PC-9 (cell line): ENCODE measurements at regions not wholly inside any gene's neighbourhood (a gene's known extent, or its start where the extent isn't known, plus 50 kb on each side); places are given as distances from the start of the nearest gene placed in this dataset.

Experiments
- BruUV-seq: library from RNA; stranded (reverse); fragments of 400-500 nt; replicated peaks from 2 replicates; lab custom pipeline; 2021; lab: Mats Ljungman, UMichigan
- CTCF ChIA-PET: fragments of 300-600 bp; sonication (Branson Sonifier 250); formaldehyde crosslinking; loops from one replicate; lab custom pipeline; 2022; ENCODE audit warnings: antibody characterized with exemption; lab: Charles Lee
- POLR2A ChIA-PET: fragments of 300-600 bp; sonication (Branson Sonifier 250); formaldehyde crosslinking; loops from one replicate; lab custom pipeline; 2022; ENCODE audit warnings: antibody characterized with exemption; ENCODE audit not compliant: unreplicated experiment; lab: Charles Lee
- DNase-seq, 2 experiments: peaks; one replicate each; pipeline versions ENCODE4 v3.0.0 to v3.0.0-alpha.2; 2015 to 2022; ENCODE audit warnings: mixed read lengths in 1 of 2
- H2AFZ ChIP-seq: fragments of 200-600 bp; sonication (generic); 2 replicates; pipeline ENCODE4 v1.8.1; 2017; ENCODE audit warnings: antibody characterized with exemption
- H3F3A ChIP-seq: fragments of 200-600 bp; sonication (generic); 2 replicates; pipeline ENCODE4 v1.8.1; 2017; ENCODE audit warnings: antibody characterized with exemption, mild to moderate bottlenecking, low read depth; ENCODE audit not compliant: insufficient read depth
- H3K27ac ChIP-seq: fragments of 200-600 bp; sonication (generic); 2 replicates; pipeline ENCODE4 v1.6.1; 2016; ENCODE audit warnings: mixed run types
- H3K27me3 ChIP-seq: fragments of 200-600 bp; sonication (generic); 2 replicates; pipeline ENCODE4 v1.6.1; 2016; ENCODE audit warnings: low read depth, mixed run types; ENCODE audit not compliant: insufficient read depth
- H3K36me3 ChIP-seq: fragments of 200-600 bp; sonication (generic); 2 replicates; pipeline ENCODE4 v1.6.1; 2016; ENCODE audit warnings: low read depth, mixed run types
- H3K4me1 ChIP-seq: fragments of 200-600 bp; sonication (generic); replicated peaks from 2 replicates; pipeline ENCODE4 v1.6.1; 2016; ENCODE audit warnings: mixed run types; ENCODE audit not compliant: insufficient read depth
- H3K4me2 ChIP-seq: fragments of 200-600 bp; sonication (generic); 2 replicates; pipeline ENCODE4 v1.6.1; 2017; ENCODE audit warnings: mixed run types
- H3K4me3 ChIP-seq: fragments of 200-600 bp; sonication (generic); 2 replicates; pipeline ENCODE4 v1.6.1; 2016; ENCODE audit warnings: mixed run types
- H3K79me2 ChIP-seq: fragments of 200-600 bp; sonication (generic); 2 replicates; pipeline ENCODE4 v1.6.1; 2017; ENCODE audit warnings: low read depth, mixed run types
- H3K9me2 ChIP-seq: fragments of 200-600 bp; sonication (generic); 2 replicates; pipeline ENCODE4 v1.8.1; 2017; ENCODE audit warnings: mild to moderate bottlenecking; ENCODE audit not compliant: insufficient read depth
- H3K9me3 ChIP-seq: fragments of 200-600 bp; sonication (generic); 2 replicates; pipeline ENCODE4 v1.8.1; 2016; ENCODE audit warnings: low read depth; ENCODE audit not compliant: insufficient read depth
- H4K20me1 ChIP-seq: fragments of 200-600 bp; sonication (generic); 2 replicates; pipeline ENCODE4 v1.8.1; 2017; ENCODE audit not compliant: insufficient read depth
- EZH2 ChIP-seq: fragments of 200-600 bp; sonication (generic); IDR thresholded peaks from 2 replicates; pipeline ENCODE4 v1.8.0; 2017; ENCODE audit warnings: antibody characterized with exemption, low read depth
- intact Hi-C: fragments of 100-400 bp; cut with micrococcal nuclease; formaldehyde crosslinking; loops from one replicate; pipeline ENCODE4 v1.10.0; 2022; ENCODE audit not compliant: unreplicated experiment
- TF ChIP-seq, protein P1 (sequence below): fragments of 200-600 bp; sonication (generic); conservative IDR thresholded peaks from 2 replicates; pipeline ENCODE4 v1.6.1; 2017; ENCODE audit warnings: mixed run types, antibody characterized with exemption, mild to moderate bottlenecking, moderate library complexity

DNA sequence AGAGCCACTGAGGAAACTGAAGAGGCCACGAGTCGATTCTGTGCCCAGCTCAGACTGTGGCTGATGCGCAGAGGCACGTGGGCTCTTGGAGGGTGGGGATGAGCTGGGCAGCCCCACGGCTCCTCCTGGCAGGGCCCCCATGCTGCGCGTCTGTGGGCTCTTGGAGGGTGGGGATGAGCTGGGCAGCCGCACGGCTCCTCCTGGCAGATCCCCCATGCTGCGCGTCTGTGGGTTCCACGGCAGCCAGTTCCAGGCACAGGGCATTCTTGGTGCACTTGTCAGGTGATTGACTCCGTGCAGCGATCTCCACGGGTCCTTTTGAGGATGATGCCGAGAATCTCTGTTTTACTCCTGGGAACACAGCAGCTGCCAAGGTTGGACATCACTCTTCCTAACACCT lies 138.1 kb upstream of the ZNF236 start:
- Histone ChIP-seq H4K20me1 (no peaks in the 10 kb centered on the region), H3K9me2 (no peaks in the 10 kb centered on the region), H3K27me3 (peaks cover 12% of the 10 kb centered on the region), H3K79me2 (no peaks in the 10 kb centered on the region), H3F3A (no peaks in the 10 kb centered on the region), H3K27ac (no peak overlapping the region), H3K4me1 (peaks cover 13% of the 10 kb centered on the region), H3K36me3 (no peaks in the 10 kb centered on the region), H2AFZ (no peak overlapping the region), H3K4me3 (no peak overlapping the region), H3K4me2 (no peak overlapping the region), H3K9me3 (no peaks in the 10 kb centered on the region)
- BruUV-seq, result no TSS peak
- POLR2A ChIA-PET, result no interaction called here
- no peak for TF ChIP-seq EZH2
- TF ChIP-seq, protein P1, sequence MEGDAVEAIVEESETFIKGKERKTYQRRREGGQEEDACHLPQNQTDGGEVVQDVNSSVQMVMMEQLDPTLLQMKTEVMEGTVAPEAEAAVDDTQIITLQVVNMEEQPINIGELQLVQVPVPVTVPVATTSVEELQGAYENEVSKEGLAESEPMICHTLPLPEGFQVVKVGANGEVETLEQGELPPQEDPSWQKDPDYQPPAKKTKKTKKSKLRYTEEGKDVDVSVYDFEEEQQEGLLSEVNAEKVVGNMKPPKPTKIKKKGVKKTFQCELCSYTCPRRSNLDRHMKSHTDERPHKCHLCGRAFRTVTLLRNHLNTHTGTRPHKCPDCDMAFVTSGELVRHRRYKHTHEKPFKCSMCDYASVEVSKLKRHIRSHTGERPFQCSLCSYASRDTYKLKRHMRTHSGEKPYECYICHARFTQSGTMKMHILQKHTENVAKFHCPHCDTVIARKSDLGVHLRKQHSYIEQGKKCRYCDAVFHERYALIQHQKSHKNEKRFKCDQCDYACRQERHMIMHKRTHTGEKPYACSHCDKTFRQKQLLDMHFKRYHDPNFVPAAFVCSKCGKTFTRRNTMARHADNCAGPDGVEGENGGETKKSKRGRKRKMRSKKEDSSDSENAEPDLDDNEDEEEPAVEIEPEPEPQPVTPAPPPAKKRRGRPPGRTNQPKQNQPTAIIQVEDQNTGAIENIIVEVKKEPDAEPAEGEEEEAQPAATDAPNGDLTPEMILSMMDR, result no peak
- intact Hi-C loops, result no loop called here
- CTCF ChIA-PET, result no interaction called here
- no peak for DNase-seq

DNA sequence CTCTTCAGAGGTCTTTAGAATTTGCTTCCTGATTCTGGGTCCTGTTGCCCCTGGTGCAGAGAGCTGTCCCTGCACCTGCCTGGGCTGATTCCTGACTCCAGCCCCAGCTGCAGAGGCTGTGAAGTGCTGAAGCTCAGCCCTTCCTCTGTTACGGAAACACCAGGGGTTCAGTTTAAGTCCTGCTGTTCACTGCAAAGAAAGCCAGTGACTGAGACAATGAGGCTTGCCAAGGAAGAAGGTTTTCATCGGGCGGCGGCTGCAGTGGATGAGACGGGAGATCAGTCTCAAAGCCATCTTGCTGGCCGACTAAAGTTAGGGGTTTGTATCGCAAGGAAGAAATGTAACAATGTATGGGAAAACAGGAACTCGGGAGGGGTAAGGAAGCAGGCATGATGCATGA lies 142.4 kb upstream of the ZNF236 start:
- Histone ChIP-seq H3K79me2 (no peaks in the 10 kb centered on the region), H3F3A (no peaks in the 10 kb centered on the region), H3K9me2 (no peaks in the 10 kb centered on the region), H2AFZ (no peak overlapping the region), H4K20me1 (no peaks in the 10 kb centered on the region), H3K4me2 (no peak overlapping the region), H3K27me3 (peaks cover 23% of the 10 kb centered on the region), H3K4me3 (no peak overlapping the region), H3K4me1 (no peaks in the 10 kb centered on the region), H3K27ac (no peak overlapping the region), H3K36me3 (no peaks in the 10 kb centered on the region), H3K9me3 (no peaks in the 10 kb centered on the region)
- DNase-seq, result no peak
- ChIA-PET CTCF (no interaction called here), POLR2A (no interaction called here)
- intact Hi-C loops, result no loop called here
- no TSS peak for BruUV-seq
- TF ChIP-seq, protein P1, result no peak
- TF ChIP-seq EZH2, result no peak

DNA sequence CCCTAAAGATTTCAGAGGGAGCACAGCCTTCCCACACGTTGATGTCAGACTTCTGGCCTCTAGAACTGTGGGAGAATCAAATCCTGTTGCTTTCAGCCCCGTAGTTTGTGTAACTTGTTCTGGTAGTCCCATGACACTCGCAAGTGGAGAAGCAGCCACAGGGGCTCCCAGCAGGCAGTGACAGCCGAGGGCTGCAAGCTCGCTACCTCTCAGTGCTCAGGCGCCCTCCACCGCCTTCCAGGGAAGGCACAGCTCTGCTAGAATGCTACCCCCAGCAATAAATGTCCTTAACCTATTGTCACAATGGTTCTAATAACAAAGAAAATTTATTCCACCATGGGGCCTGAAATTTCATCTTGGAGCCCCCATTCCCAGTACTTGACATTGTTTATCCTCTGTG lies 143.1 kb upstream of the ZNF236 start:
- Histone ChIP-seq H3F3A (no peaks in the 10 kb centered on the region), H3K4me1 (no peaks in the 10 kb centered on the region), H4K20me1 (no peaks in the 10 kb centered on the region), H3K36me3 (no peaks in the 10 kb centered on the region), H3K4me2 (no peak overlapping the region), H3K9me3 (no peaks in the 10 kb centered on the region), H3K4me3 (no peak overlapping the region), H3K27ac (no peak overlapping the region), H2AFZ (no peak overlapping the region), H3K79me2 (no peaks in the 10 kb centered on the region), H3K27me3 (peaks cover 26% of the 10 kb centered on the region), H3K9me2 (no peaks in the 10 kb centered on the region)
- TF ChIP-seq EZH2, result no peak
- TF ChIP-seq, protein P1, result no peak
- no peak for DNase-seq
- CTCF ChIA-PET, result no interaction called here
- intact Hi-C loops, result no loop called here
- POLR2A ChIA-PET, result no interaction called here
- BruUV-seq, result no TSS peak
